Activated gamma-delta T cell (primary cell): ENCODE measurements at regions not wholly inside any gene's neighbourhood (a gene's known extent, or its start where the extent isn't known, plus 50 kb on each side); places are given as distances from the start of the nearest gene placed in this dataset.

Experiments used
- DNase-seq: peaks from one replicate; lab custom pipeline; 2025; lab: John Stamatoyannopoulos, UW

DNA sequence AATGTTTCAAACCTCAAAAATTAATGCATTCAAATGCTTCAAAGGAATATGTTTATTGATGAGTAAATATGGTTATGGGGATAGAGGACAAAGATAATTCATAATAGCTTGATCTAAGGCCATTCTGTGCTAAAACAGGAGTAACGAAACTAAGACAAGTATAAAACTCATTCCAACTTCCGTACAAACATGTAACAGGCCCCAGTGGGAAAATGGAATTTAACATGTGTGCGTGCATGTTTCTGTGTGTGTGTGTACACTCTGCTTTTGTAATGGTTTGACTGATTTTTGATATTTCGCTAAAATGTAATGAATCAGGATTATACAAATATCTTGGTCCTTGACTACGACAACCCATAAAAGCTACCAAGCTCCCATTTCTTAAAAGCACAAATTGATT, 91.0 kb downstream of the KLF12 start:
- DNase-seq: no peak

DNA sequence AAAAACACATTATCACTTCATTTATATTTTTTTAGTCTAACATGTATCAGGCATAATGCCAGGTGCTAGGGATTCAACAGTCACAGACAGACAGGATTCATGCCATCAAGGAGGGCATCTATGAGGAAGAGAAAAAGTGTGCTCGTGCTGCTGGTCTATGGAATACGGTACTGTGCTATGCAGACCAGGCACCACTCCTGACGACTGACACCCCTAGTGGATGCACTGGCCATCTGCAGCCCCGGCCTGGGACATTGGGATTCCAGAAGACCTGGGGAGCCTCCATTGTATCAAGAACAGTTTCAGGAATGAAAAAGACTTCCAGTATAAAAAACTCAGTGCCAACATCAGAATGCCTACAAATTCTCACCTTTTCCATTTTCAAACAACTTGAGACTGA, 94.0 kb downstream of the KLF12 start:
- DNase-seq: no peak

DNA sequence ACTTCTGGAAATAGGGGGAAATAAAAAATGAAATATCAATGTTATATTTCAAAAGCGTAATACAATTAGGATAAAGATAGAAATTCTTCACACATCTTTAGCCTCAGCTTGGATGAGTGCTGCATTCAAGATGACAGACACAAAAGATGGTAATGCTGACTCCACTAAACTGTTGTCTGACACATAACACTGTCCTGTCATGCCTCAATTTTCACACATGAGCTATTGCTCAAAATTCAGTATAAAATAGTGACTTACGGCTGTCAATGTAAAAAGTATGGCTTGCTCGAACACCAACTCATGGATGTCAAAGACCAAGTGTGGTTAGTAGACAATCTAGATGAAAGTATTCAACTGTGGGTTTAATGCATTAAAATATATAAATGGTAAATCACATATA, 94.5 kb downstream of the KLF12 start:
- no peak for DNase-seq

DNA sequence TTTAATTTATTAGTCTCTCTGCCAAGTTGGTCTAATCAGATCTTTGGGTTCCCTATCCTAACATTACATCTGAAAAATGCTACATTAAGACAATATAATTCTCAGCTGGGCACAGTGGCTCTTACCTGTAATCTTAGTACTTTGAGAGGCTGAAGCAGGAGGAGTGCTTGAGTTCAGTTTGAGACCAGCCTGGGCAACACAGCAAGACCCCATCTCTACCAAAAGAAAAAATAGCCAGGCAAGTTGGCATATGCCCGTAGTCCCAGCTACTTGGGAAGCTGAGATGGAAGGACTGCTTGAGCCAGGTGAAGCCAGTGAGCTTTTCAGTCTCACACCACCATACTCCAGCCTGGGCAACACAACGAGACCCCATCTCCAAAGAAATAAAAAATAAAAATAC, 95.0 kb downstream of the KLF12 start:
- DNase-seq: no peak

DNA sequence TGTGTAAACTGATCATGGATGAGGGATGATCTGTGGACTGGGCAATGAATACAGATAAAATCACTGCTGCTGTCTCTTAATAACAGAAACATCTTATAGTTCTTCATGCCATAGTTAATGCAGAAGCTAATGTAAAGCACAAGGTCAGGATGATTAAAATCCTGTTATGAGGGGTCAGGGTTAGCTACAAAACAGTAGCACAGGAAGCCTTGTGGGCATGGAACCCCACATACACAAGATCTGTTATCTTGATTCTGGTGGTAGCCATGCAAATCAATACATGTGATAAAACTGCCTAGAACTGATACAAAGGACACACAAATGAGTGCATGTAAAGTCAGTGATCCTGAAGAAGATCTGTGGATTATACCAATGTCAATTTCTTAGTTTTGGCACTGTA, 96.4 kb downstream of the KLF12 start:
- DNase-seq: no peak

DNA sequence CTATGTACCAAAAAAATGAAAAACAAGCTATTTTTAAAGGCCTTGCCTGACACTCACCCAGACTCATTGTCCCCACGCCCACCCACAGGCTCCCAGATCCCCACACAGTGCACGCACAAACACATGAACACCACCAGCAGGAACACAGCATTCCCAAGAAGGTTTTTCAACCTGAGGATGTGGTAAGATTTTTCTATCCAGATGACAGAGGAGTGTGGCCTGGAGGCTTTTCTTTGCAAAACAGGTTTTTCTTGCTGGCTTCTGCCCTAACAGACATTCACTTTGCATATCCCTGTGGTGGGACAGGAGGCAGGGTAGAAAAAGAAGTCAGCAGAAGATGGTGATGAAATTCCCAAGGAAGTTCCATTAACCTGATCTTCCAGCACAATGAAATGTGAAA, 97.8 kb downstream of the KLF12 start:
- no peak for DNase-seq

DNA sequence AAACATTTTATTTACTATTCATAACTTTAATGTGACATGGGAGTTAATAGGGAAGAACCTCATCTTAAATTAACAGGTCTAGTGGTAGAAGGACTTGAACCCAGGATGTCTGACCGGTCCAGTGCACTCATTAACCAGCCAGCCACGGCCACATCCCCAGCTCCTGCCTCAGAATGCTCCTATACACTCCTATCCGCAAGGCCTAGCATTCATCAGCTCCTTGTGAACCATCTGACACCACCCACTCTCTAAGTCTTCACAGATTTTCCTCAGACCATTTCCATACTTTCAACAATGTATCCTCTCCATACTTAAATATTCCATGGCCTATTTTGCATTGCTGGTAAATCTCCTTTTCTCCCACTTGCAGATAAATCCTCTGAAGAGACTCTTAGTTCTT, 98.3 kb downstream of the KLF12 start:
- no peak for DNase-seq

DNA sequence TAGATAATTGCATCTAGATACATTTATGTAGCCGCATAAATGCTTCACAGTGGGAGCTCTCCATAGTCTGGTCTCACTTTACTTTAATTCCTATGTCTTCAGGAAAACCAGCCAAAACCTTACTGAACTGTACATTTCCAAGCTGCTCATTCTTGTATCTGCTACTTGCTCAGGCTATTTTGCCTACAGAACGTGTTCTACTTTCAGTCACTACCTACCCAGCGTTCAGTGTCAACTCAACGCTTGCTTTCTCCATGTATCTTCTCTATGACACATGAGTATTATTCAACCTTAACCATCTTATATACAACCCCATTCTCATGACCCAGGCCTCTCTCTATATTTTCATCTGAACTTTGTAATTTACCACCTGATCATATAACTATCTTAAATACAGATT, 101.9 kb downstream of the KLF12 start:
- DNase-seq: no peak

DNA sequence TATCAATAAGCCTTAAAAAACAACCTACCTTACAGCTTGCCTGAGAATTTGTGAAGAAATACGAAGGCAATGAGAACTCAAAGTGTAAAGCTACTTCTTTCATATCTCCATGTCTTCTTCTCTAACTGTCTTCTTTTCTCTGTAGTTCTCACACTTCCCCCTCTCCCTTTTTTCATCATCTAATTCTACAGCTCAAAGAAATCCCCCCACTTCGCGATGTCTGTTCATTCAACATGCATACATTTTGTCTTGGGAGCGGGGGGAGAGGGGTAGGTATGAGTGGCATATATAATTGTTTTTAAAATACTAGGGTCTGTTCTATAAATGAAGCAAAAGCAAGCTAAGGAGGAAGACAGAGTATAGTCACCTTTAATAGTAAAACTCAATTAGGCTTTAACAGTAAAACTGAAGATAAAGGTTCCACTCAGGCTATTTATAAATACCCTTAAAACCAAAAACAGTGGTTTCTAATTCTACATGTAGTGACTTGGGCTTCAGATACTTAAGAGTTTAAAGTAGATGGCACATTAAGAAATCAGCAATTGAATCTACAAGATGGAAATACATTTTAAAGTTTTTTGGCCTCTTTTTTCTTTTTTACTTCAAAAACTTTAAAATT, 106.9 kb downstream of the KLF12 start:
- DNase-seq: no peak

DNA sequence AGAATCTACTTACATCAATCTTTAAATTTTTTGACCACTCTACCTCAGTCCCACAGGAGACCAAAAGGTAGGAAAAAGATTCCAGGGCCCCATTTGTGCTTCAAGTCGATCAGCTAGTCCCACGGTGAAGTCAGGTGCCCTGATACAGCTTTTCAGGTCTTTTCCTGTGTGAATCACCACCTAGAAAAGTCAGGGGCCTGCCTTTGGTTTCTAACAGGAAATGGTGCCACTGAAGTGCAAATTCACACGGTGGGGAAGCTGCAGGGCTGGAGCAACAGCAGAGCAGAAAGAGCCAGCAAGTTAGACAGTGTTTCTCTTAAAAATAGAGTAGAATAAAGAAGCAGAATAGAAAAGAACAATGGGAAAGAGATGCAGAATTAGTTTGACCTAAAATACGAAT, 107.5 kb downstream of the KLF12 start:
- no peak for DNase-seq

DNA sequence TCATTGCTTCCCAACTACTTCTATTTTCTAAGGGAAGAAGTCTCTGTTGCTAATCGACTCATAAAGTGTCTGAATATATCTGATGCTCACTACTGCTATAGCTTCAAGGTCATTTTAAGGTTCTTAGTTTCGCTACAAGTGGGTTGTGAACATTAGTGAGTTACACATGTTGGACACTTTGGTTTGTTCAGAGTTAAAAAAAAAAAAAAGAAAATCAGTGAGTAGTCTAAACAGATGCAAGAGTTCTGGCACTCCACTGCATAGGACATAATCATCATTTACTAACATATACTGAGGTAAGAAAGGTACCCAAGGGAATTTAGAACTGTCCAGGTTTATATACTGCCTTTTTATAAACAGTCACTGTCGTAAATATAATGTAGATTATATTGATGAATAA, 108.8 kb downstream of the KLF12 start:
- DNase-seq: no peak

DNA sequence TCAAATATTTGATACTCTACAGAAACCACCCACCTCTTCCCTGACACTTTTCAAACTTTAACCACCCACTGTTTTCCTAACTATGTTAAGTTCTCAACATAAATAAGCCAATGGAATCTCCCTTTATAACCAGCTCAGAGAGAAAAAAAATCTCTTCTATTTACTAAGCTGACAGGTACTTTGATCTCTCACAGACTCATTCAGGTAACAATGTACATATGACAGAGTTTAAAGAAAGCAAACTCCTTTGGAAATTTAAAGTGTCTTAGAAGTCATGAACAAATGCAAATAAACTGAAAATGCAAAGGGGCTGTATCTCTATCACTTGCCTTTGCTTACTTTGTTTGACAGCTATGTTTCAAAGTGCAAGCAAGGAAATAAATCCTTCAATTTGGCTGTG, 109.3 kb downstream of the KLF12 start:
- no peak for DNase-seq

DNA sequence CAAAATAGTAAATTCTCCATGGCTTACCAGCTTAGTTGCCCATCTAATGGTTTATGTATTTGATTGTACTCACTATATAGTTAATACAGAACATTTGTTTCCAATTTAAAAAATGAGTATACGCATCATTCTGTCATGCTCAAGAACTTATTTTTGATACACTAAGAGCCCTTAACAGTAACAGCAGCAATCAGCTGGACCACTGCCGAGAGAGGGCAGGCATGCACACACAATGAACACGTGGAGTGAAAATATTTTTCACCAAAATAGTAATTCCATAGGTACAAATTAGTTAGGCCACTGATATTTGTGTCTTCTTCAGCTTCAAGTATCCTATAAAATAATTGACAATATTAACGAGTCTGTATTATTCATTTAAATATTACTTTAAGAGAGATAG, 109.9 kb downstream of the KLF12 start:
- DNase-seq: no peak

DNA sequence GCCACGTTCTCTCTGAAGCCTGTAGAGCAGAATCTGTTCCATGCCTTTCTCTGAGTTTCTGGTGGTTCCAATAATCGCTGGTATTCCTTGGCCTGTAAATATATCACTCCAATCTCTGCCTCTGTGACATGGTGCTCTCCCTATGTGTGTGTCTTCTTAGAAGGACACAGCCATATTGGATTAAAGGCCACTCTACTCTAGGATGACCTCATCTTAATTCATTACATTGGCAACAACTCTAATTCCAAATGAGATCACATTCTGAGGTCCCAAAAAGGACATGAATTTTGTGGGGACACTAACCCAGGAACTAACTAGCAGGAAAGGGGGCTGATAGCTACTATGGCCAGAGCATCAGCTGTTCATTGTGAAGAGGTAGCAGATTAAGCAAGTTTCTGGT, 110.7 kb downstream of the KLF12 start:
- DNase-seq: no peak

DNA sequence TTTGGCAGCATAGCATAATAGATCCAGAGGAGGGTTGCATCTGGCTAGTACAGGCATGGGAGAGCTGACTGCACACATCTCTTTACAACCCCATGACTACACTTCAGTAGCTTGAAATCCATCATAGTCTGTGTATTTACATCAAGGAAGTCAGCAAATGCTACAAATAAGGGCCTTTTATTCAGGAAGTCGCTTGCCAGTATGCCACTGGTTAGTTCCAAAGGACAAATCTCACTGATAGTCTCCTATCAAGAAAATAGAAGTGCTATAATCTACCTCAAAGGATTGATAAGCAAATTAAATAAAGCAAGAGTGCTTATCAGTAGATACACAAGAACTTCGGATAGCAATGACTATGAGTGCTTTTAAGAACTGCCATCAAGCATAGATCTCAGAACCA, 112.7 kb downstream of the KLF12 start:
- no peak for DNase-seq

DNA sequence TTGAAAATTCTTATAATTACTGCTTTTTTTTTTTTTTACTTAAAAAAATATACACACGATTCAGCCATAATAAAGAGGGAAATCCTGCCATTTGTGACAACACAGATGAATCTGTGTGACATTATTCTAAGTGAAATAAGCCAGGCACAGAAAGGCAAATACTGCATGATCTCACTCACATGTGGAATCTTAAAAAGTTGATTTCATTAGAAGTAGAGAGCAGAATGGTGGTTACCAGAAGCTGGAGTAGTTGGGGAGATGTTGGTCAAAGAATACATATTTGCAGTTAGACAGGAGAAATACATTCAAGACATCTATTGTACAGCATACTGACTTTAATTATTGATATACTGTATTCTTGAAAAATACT, 116.2 kb downstream of the KLF12 start:
- DNase-seq: no peak

DNA sequence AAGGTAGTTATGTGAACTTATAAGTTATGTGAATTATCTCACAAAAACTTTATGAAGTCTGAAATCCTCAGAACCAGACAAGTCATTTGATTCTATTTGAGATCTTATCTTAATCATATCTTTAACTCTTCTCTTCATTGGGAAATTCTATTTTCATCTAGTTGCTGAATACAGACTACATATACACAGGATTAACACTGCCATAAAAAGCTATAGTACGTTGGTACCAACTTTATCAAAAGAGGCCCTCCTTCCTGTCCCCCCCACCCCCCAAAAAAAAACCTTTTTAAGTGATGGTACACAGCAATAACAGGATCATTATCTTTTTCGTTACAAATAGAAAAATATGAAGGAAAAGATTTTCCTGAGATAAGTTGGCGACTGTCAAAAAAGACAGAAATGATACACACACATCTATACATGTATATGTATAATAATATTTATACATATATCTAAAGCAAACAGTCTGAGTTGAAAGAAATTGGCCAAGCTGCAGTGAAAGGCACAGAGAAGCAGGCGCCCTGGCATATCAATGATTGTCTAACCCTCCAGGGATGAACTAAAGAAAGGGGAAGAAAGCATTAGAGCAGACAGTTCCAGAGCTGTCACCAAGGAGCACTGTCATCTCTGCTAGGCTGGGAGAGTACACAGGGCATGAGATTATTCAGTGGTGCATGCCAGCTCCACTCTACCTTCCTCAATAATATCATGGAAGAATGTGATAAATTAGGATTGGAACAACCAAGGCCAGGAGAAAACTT, 116.7 kb downstream of the KLF12 start:
- DNase-seq: no peak

DNA sequence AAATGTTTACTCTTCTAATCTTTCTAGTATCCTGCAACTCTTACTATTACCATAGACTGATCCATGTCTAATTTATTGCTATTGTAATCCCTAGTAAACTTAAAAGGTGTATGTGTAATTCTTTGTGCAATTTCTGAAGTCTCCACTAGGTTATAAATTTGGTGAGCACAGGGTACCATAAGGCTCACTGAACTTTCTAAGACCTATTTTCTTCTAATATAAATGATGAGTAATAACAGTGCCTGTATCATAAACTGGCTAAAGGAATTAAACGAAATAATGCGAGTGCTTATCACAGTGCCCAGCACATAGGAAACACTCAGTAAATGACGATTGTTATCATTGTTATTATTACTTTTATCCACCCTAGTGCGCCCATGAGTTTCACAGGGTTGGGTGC, 119.1 kb downstream of the KLF12 start:
- DNase-seq: no peak

DNA sequence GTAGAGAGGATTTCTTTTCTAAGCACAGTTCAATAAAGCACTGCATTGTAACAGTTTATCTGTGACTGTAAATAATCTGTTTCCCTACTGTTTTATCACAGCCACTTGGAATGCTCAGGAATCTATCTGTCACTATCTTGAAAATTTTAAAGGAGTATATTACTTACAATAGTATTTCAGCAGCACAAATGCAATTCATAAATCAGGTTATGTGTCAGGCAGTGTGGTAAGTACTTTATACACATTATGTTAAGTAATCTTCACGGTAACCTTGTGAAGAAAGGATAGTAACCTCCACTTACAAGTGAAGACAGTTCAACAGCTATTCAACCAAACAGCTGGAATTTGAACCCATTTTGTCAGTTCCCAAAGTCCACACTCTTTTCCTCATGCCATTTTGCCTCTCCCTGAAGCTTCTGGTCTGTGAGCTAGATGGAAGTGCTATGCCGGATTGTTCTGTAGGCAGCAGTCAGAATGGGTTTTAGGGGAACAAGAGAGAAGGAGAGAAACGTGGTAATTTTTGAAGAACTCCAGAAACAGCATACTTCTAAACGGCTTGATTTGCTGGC, 125.0 kb downstream of the KLF12 start:
- DNase-seq: no peak

DNA sequence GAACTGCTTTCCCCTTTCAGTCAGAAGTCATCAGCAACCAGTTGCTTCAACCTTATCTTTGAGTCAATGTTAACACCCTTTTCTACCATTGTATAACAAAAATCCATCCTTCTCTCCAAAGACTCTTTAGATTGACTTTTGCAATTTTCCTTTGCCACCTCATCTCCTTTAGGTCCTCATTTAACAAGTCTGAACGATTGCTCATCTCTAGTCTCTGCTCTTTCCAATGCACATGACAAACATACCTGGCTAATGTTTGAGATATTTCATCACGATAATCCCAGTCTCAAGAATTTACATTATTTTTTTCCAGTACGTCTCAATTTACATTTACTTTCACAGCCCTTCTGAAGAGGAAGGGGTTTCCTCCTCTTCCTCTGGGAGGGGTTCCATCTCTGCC, 127.5 kb downstream of the KLF12 start:
- DNase-seq: no peak

DNA sequence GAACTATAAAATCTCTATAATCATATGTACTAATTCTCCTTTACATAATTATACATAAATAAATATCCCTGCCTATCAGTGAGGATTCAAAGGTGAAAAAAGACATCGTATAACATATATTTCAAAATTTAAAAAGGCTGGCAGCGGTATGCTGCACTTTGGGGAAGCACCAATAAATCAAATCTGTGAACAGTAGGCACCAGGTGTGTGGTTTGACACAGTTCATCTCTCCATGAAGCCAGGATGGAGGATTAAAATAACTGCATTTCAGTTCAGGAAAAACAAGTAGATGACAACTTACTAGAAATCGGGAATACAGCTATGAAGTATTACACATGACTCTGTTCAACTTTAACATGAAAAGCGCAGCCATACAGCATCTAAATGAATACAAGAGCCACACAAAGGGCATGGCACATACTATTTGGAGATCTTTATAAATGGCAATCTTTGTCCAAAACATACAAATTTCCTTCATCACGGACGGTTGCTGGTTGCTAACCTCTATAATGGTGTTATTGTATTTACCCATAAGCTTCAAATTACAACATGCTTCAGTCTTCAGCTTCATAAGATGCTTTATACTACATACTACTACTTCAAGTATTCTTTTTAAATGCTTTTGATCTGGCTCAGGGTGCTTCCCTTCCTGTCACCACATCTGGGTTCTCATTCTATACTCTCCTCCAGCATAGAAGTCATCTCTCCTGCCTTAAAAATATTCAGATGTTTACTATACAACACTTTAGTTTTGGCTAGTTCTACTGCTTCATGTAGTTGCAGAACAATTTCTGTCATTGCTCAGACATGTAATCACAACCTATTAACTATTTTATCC, 128.7 kb downstream of the KLF12 start:
- DNase-seq: no peak

DNA sequence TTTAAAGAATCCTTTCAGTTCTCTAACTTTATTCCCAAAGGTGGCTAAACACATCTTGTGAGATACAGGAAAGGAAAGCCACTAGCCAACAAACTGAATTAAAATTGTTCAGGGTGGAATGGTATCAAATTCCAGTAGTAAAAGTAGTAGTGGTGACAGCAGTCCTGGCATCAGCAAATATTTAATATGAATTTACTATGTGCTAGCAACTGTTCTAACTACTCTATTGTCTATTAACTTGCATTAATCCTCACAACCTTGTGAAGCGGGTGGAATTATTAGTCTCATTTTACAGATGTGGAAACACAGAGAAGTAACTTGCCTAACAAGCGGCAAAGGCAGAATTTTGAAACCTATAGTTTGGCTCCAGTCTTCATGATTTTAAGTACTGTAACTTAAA, 130.1 kb downstream of the KLF12 start:
- DNase-seq: no peak

DNA sequence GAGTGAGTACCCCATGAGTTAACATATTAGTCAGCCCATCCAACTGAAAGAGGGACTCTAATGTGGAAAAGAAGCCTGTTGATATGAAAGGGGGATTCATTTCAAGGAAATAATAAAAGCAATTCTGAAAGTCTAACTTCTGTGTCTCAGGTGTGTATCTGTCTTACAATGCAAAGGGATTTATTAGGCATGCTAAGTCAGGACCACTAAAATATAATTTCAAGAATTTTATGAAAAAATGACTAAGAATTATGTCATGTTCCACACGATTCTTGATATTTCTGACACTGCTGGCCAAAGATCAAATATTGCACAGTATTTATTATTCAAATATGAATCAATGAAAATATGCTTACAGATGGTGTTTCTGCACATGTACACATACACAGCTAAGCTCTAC, 130.8 kb downstream of the KLF12 start:
- no peak for DNase-seq
